SK-N-SH (cell line): ENCODE measurements at regions not wholly inside any gene's neighbourhood (a gene's known extent, or its start where the extent isn't known, plus 50 kb on each side); places are given as distances from the start of the nearest gene placed in this dataset.
"Not testable (repeated sequence)": the region's sequence is repeated elsewhere in the genome, so short reads cannot be mapped to it uniquely, and the experiment has no call there.

ENCODE experiments used
- CTCF ChIP-seq: fragments of 200-600 bp; sonication (generic); IDR thresholded peaks from 2 replicates; pipeline ENCODE4 v1.6.1; 2017; ENCODE audit warnings: antibody characterized with exemption, mild to moderate bottlenecking, moderate library complexity
- EP300 ChIP-seq, 2 experiments: IDR thresholded peaks; 2 replicates each; pipeline versions ENCODE4 v1.4.0 to v1.6.1; 2012; ENCODE audit warnings: borderline replicate concordance in 1 of 2, low read depth in 1 of 2, low read length in 1 of 2
- JUND ChIP-seq: IDR thresholded peaks from 2 replicates; pipeline ENCODE4 v1.4.0; 2012
- POLR2AphosphoS5 ChIP-seq: IDR thresholded peaks from 2 replicates; pipeline ENCODE4 v1.6.1; 2012; ENCODE audit warnings: low read depth, low read length
- RXRA ChIP-seq: IDR thresholded peaks from 2 replicates; pipeline ENCODE4 v1.4.0; 2012; ENCODE audit warnings: low read depth, mild to moderate bottlenecking, borderline replicate concordance
- SIN3A ChIP-seq: IDR thresholded peaks from 2 replicates; pipeline ENCODE4 v1.6.1; 2012; ENCODE audit warnings: low read depth, mild to moderate bottlenecking, low read length, moderate library complexity, borderline replicate concordance

- not testable (repeated sequence) for TF ChIP-seq SIN3A; JUND; POLR2AphosphoS5; RXRA; EP300 (IDR thresholded peaks at IDR 0.05; ENCODE audit: borderline replicate concordance in 1 of 2, low read depth in 1 of 2, low read length in 1 of 2)
- peak; percentile 28; the same call in 1 of the 2 replicates for TF ChIP-seq CTCF
These were observed 139.0 kb upstream of the CCZ1B start for GRCh38 chr7:6965051-6965450.
